HAP-1 (cell line): ENCODE measurements at regions not wholly inside any gene's neighbourhood (a gene's known extent, or its start where the extent isn't known, plus 50 kb on each side); places are given as distances from the start of the nearest gene placed in this dataset.

Experiments used
- DNase-seq, 2 experiments: peaks; one replicate each; pipeline ENCODE4 v3.0.0-alpha.2; 2016 to 2020; ENCODE audit warnings: low spot score in 2 of 2
- H3K27me3 ChIP-seq: fragments of 250-450 bp; sonication (Bioruptor Pico); 2 replicates; pipeline ENCODE4 v1.5.1; 2020; ENCODE audit warnings: low read depth, mild to moderate bottlenecking, moderate library complexity
- H3K36me3 ChIP-seq: fragments of 250-450 bp; sonication (Bioruptor Pico); replicated peaks from 2 replicates; pipeline ENCODE4 v1.5.1; 2020; ENCODE audit warnings: mild to moderate bottlenecking
- H3K4me1 ChIP-seq: fragments of 250-450 bp; sonication (Bioruptor Pico); 2 replicates; pipeline ENCODE4 v1.5.1; 2020; ENCODE audit warnings: mild to moderate bottlenecking
- H3K4me3 ChIP-seq: fragments of 250-450 bp; sonication (Bioruptor Pico); 2 replicates; pipeline ENCODE4 v1.5.1; 2020; ENCODE audit warnings: mild to moderate bottlenecking, moderate library complexity
- H3K9me3 ChIP-seq: fragments of 250-450 bp; sonication (Bioruptor Pico); 2 replicates; pipeline ENCODE4 v1.5.1; 2020; ENCODE audit warnings: mild to moderate bottlenecking, moderate library complexity
- in situ Hi-C: fragments of 300-500 bp; cut with MboI; formaldehyde crosslinking; loops from 3 replicates; pipeline ENCODE4 v1.14.3; 2020; ENCODE audit warnings: low sequenced_read_pairs, inconsistent platforms, mixed read lengths

DNA sequence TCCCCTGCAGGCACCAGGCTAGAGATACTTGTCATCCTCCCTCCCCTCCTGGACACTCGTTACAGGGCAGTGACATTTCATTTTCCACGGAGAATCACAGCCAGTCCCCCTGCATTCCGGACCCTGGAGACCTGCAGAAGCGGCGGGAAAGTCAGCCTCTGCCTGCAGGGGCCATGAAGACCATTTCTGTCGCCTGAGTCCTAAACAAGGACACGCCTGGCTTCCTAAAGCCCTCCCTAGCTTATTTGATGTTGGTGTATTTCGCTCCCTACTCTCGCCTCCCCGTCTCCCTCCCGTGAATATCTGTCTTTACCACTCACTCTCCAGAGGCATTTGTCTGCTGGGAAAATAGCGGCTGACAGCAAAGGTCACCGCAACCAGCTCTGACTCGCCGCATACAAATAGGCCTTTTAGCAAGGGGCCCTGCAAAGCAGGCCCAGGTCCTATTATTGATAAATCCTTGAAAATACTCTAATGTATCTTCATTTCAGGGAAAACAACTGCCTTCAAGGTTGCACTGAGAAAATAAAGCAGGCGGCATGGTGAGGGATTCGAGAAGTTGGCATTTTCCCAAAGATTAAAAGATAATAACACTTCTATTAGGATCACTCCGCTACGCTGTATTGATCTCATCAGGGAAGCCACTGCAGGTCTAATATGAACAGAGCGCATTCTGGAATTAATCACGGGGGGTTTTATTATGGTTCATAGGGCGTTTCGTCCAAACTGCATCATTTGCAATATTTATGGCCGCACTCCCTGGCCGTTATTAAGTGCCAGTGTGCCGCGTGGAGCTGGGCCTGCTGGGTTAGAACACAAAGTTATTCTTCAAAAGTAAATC lies 447.1 kb upstream of the CDH5 start:
- H3K4me1 ChIP-seq, result no peaks in the 10 kb centered on the region
- no peaks in the 10 kb centered on the region for H3K27me3 ChIP-seq
- no peak overlapping the region for H3K4me3 ChIP-seq
- H3K9me3 ChIP-seq, result no peaks in the 10 kb centered on the region
- no peak for DNase-seq
- in situ Hi-C loops, result no loop called here
- no peaks in the 10 kb centered on the region for H3K36me3 ChIP-seq

GRCh38 chr16:65917466-65917865 lies 449.0 kb upstream of the CDH5 start:
- Histone ChIP-seq H3K36me3 (no peaks in the 10 kb centered on the region), H3K4me3 (no peak overlapping the region), H3K27me3 (no peaks in the 10 kb centered on the region), H3K9me3 (no peaks in the 10 kb centered on the region), H3K4me1 (no peaks in the 10 kb centered on the region)
- DNase-seq, result no peak
- in situ Hi-C loops, result no loop called here

- no peaks in the 10 kb centered on the region for H3K9me3 ChIP-seq
- H3K27me3 ChIP-seq, result no peaks in the 10 kb centered on the region
- no peak for DNase-seq
- no peak overlapping the region for H3K4me3 ChIP-seq
- H3K4me1 ChIP-seq, result no peaks in the 10 kb centered on the region
- no peaks in the 10 kb centered on the region for H3K36me3 ChIP-seq
- in situ Hi-C loops, result no loop called here
These were observed 449.5 kb upstream of the CDH5 start for GRCh38 chr16:65916995-65917394.

DNA sequence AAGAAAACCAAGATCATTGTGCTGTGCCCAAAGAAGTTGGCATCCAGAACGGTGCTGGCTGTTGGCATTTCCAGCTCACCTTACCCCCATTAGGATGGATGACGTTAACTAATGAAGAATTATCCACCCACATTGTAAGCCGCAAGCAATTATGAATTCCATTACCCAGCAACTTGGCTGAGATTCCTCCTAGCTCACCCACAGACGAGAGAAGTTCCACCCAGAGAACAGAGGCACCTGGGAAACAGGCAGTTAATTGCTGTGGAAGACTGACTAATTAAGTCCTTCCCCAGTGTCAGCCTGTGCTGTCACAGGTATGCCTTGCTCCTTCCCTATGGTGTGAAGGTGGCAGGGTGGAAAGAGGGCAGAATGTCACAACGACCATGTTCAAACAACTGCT lies 456.2 kb upstream of the CDH5 start:
- Histone ChIP-seq H3K36me3 (no peaks in the 10 kb centered on the region), H3K9me3 (no peaks in the 10 kb centered on the region), H3K4me3 (no peak overlapping the region), H3K4me1 (no peaks in the 10 kb centered on the region), H3K27me3 (no peaks in the 10 kb centered on the region)
- no peak for DNase-seq
- in situ Hi-C loops, result no loop called here

- Histone ChIP-seq H3K4me3 (no peak overlapping the region), H3K4me1 (no peaks in the 10 kb centered on the region), H3K27me3 (no peaks in the 10 kb centered on the region), H3K9me3 (no peaks in the 10 kb centered on the region), H3K36me3 (no peaks in the 10 kb centered on the region)
- in situ Hi-C loops, result no loop called here
- no peak for DNase-seq
These were observed 457.0 kb upstream of the CDH5 start for GRCh38 chr16:65909310-65910050.

- in situ Hi-C loops, result no loop called here
- Histone ChIP-seq H3K36me3 (no peaks in the 10 kb centered on the region), H3K4me1 (no peaks in the 10 kb centered on the region), H3K27me3 (no peaks in the 10 kb centered on the region), H3K4me3 (no peak overlapping the region), H3K9me3 (no peaks in the 10 kb centered on the region)
- DNase-seq, result no peak
These were observed 457.9 kb upstream of the CDH5 start for GRCh38 chr16:65908568-65908967.

DNA sequence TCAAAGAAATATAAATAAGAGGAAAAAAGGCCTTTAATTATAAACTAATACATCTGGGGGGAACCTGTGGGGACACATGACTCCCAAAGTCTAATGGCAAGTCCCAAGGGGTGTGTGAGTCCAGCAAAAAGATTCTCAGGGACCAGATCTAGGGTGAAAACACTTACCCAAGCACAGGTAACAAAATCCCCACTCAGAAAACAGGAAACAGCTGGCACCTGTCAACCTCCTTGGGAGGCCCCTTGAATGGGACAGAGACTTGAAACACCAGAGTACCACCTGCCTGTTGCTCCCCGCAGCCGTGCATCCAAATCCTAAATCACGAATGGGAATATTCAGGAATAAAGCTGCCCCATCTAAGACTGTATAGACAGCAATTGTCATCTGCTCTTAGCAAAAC lies 461.2 kb upstream of the CDH5 start:
- Histone ChIP-seq H3K4me1 (no peaks in the 10 kb centered on the region), H3K36me3 (no peaks in the 10 kb centered on the region), H3K9me3 (no peaks in the 10 kb centered on the region), H3K27me3 (no peaks in the 10 kb centered on the region), H3K4me3 (no peak overlapping the region)
- DNase-seq, result no peak
- in situ Hi-C loops, result no loop called here

DNA sequence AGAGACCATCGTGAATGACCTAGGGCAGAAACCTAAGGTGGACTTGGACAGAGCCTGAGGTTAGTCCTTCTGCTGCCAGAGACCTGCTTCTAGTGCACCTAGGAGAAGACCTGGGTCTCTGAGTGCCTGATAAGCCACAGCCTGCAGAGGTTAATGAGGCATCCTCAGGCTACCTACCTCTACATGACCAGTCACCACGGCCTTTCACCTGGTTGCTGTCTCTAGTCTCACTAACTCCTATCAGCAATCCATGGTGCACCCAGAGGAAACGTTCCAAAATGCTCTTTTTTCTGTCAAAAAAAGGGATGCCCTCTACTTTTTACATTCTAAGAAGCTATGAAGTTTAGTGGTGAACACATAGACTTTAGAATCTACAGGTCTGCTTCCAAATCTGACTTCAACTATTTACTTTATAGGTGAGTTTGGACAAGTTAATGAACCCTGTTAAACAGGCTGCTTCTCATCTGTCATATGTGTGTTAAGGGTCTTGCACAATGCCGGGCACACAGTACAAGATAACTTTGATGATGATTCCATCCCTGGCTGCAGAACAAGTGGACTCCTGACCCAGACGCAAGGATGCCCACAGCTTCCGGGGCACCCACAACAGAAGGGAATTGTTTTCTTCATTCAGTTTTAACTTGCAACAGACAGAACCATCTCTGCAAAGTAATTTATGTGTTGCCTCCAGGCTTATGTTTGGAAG lies 469.9 kb upstream of the CDH5 start:
- in situ Hi-C loops, result no loop called here

GRCh38 chr16:65895906-65896305 lies 470.6 kb upstream of the CDH5 start:
- no peaks in the 10 kb centered on the region for H3K9me3 ChIP-seq
- in situ Hi-C loops, result no loop called here

More for the DNA sequence above, 469.9 kb upstream of the CDH5 start:
- Histone ChIP-seq H3K4me3 (no peak overlapping the region), H3K27me3 (no peaks in the 10 kb centered on the region), H3K36me3 (no peaks in the 10 kb centered on the region), H3K9me3 (no peaks in the 10 kb centered on the region), H3K4me1 (no peaks in the 10 kb centered on the region)
- DNase-seq, result no peak

DNA sequence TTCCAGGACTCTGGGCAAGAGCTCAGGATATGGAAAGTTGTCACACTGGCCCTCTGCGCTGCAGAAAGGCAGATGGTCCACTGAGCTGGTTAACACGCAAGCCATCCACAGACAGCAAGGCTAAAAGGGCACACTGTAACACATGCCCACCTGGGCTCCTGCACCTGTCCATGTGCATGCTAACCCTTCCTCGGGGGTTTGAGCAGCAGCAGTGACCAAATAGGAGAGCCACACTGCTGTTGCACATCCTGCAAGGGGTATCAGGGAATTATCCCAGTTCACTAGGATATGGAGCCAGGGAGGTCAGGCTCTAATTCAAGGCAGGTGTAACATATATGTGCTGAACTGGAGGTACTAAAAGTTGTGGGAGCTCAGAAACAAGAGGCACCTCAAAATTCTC lies 471.0 kb upstream of the CDH5 start:
- Histone ChIP-seq H3K9me3 (no peaks in the 10 kb centered on the region), H3K36me3 (no peaks in the 10 kb centered on the region), H3K4me1 (no peaks in the 10 kb centered on the region), H3K4me3 (no peak overlapping the region), H3K27me3 (no peaks in the 10 kb centered on the region)
- in situ Hi-C loops, result no loop called here
- no peak for DNase-seq

More at GRCh38 chr16:65895906-65896305, 470.6 kb upstream of the CDH5 start:
- Histone ChIP-seq H3K4me1 (no peaks in the 10 kb centered on the region), H3K4me3 (no peak overlapping the region), H3K36me3 (no peaks in the 10 kb centered on the region), H3K27me3 (no peaks in the 10 kb centered on the region)
- no peak for DNase-seq

DNA sequence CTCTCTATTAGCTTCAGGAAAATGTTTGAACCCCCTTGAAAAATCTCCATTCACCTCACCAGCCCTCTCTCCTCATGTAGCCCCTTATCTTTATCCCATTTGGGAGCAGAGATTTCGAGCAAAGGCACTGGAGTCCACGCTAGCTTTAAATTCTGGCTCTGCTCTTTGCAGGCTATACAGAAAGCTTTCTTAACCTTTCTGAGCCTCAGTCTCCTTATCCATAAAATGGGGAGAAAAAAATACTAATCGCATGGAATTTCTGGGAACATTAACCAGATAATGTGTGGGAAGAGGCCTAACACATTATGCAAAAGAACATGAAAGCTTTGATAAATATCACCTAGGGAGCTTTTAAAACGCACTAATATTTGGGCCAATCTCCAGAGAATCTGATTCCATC lies 476.3 kb upstream of the CDH5 start:
- no peaks in the 10 kb centered on the region for H3K4me1 ChIP-seq
- H3K36me3 ChIP-seq, result no peaks in the 10 kb centered on the region
- H3K27me3 ChIP-seq, result no peaks in the 10 kb centered on the region
- no peak overlapping the region for H3K4me3 ChIP-seq
- in situ Hi-C loops, result no loop called here
- no peaks in the 10 kb centered on the region for H3K9me3 ChIP-seq
- no peak for DNase-seq

GRCh38 chr16:65889533-65889966 lies 476.9 kb upstream of the CDH5 start:
- H3K36me3 ChIP-seq, result no peaks in the 10 kb centered on the region
- no peaks in the 10 kb centered on the region for H3K4me1 ChIP-seq
- in situ Hi-C loops, result no loop called here
- no peak for DNase-seq
- no peaks in the 10 kb centered on the region for H3K9me3 ChIP-seq
- no peaks in the 10 kb centered on the region for H3K27me3 ChIP-seq
- no peak overlapping the region for H3K4me3 ChIP-seq

DNA sequence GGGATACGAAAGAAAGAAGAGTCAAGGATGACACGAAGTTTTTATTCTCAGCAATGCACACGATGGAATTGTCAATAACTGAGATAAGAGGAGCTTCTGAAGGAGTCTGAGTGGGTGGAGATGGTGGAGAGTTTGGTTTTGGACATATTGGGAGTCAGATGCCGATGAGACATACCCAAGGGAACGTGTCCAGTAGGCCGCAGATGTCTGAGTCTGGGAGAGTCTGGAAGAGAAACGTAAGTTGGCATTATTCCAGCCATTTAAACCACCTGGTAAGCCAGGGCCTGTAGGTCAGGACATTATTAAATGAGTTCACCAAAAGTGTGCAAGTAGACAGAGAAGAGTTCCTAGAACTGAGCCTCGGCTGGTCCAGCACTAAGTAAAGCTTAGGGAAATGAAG lies 478.3 kb upstream of the CDH5 start:
- Histone ChIP-seq H3K4me1 (no peaks in the 10 kb centered on the region), H3K9me3 (no peaks in the 10 kb centered on the region), H3K4me3 (no peak overlapping the region), H3K27me3 (no peaks in the 10 kb centered on the region), H3K36me3 (no peaks in the 10 kb centered on the region)
- DNase-seq, result no peak
- in situ Hi-C loops, result no loop called here

- no peaks in the 10 kb centered on the region for H3K27me3 ChIP-seq
- no peaks in the 10 kb centered on the region for H3K4me1 ChIP-seq
- no peak overlapping the region for H3K4me3 ChIP-seq
- no peaks in the 10 kb centered on the region for H3K9me3 ChIP-seq
- in situ Hi-C loops, result no loop called here
- DNase-seq, result no peak
- H3K36me3 ChIP-seq, result no peaks in the 10 kb centered on the region
These were observed 482.5 kb upstream of the CDH5 start for GRCh38 chr16:65884018-65884417.
